GM19468 (cell line): ENCODE measurements at regions not wholly inside any gene's neighbourhood (a gene's known extent, or its start where the extent isn't known, plus 50 kb on each side); places are given as distances from the start of the nearest gene placed in this dataset.
"Not testable (repeated sequence)": the region's sequence is repeated elsewhere in the genome, so short reads cannot be mapped to it uniquely, and the experiment has no call there.

Experiments
- ATAC-seq: cut with Tn5 transposase; IDR thresholded peaks from one replicate; pipeline ENCODE4 v1.9.1; 2021; ENCODE audit warnings: mild to moderate bottlenecking, moderate library complexity, moderate number of reproducible peaks; ENCODE audit not compliant: unreplicated experiment; ENCODE audit errors: extremely low read depth

- no peak for ATAC-seq
Observed at GRCh38 chr1:21385022-21385421, 54.9 kb upstream of the NBPF3 start.

- no peak for ATAC-seq
Observed at GRCh38 chr1:21384620-21385019, 55.3 kb upstream of the NBPF3 start.

- no peak for ATAC-seq
Observed at GRCh38 chr1:21383785-21384401, 56.0 kb upstream of the NBPF3 start.

GRCh38 chr1:21381354-21381753 lies 58.6 kb upstream of the NBPF3 start:
- no peak for ATAC-seq

GRCh38 chr1:21380147-21380546 lies 59.8 kb upstream of the NBPF3 start:
- ATAC-seq, result not testable (repeated sequence)

GRCh38 chr1:21379571-21379970 lies 60.4 kb upstream of the NBPF3 start:
- no peak for ATAC-seq

- ATAC-seq, result no peak
Observed at GRCh38 chr1:21378705-21379494, 61.0 kb upstream of the NBPF3 start.

GRCh38 chr1:21372383-21372782 lies 67.6 kb upstream of the NBPF3 start:
- ATAC-seq, result no peak

GRCh38 chr1:21369905-21370304 lies 70.0 kb upstream of the NBPF3 start:
- no peak for ATAC-seq

GRCh38 chr1:21368515-21369289 lies 71.2 kb upstream of the NBPF3 start:
- ATAC-seq, result no peak

GRCh38 chr1:21367973-21368514 lies 71.9 kb upstream of the NBPF3 start:
- not testable (repeated sequence) for ATAC-seq

- no peak for ATAC-seq
Observed at GRCh38 chr1:21366288-21366687, 73.6 kb upstream of the NBPF3 start.

- ATAC-seq, result no peak
Observed at GRCh38 chr1:21365036-21365435, 74.8 kb upstream of the ECE1 start.

- no peak for ATAC-seq
Observed at GRCh38 chr1:21362096-21362495, 71.8 kb upstream of the ECE1 start.

GRCh38 chr1:21361506-21361905 lies 71.2 kb upstream of the ECE1 start:
- no peak for ATAC-seq

- ATAC-seq, result no peak
Observed at GRCh38 chr1:21357161-21357560, 66.9 kb upstream of the ECE1 start.

GRCh38 chr1:21355956-21356355 lies 65.7 kb upstream of the ECE1 start:
- no peak for ATAC-seq

GRCh38 chr1:21352586-21352985 lies 62.3 kb upstream of the ECE1 start:
- no peak for ATAC-seq

GRCh38 chr1:21351901-21352300 lies 61.6 kb upstream of the ECE1 start:
- ATAC-seq, result no peak

GRCh38 chr1:21350202-21350885 lies 60.1 kb upstream of the ECE1 start:
- ATAC-seq, result no peak
